Adrenal gland (tissue), 9 donors: ENCODE measurements at regions not wholly inside any gene's neighbourhood (a gene's known extent, or its start where the extent isn't known, plus 50 kb on each side); places are given as distances from the start of the nearest gene placed in this dataset.
A peak's percentile ranks its signal among the peaks of the same experiment; 100 is the strongest.

Source experiments
- DNase-seq, 7 donors: peaks; one replicate each; pipeline ENCODE4 v3.0.0-alpha.2; 2019 to 2020
- H3K27ac ChIP-seq, 5 donors: fragments of 200-600 bp; sonication (generic) in 4 of 5; 1 replicate in 3 of 5; 2 replicates in 2 of 5; pipeline versions ENCODE4 v1.5.1 to v1.8.0; 2016 to 2020; ENCODE audit warnings: mild to moderate bottlenecking in 1 of 5
- H3K27me3 ChIP-seq: fragments of 200-600 bp; 2 replicates; pipeline ENCODE4 v1.8.0; 2021
- H3K36me3 ChIP-seq, 2 donors: fragments of 200-600 bp; replicated peaks in 1 of 2; 1 replicate in 1 of 2; 2 replicates in 1 of 2; pipeline versions ENCODE4 v1.5.1 to v1.8.0; 2018 to 2022
- H3K4me1 ChIP-seq, 2 donors: fragments of 200-600 bp; replicated peaks in 1 of 2; 1 replicate in 1 of 2; 2 replicates in 1 of 2; pipeline versions ENCODE4 v1.5.1 to v1.8.0; 2018 to 2021
- H3K4me3 ChIP-seq, 4 donors: fragments of 200-600 bp; sonication (generic) in 3 of 4; one replicate each; pipeline ENCODE4 v1.5.1; 2016 to 2018
- H3K9me3 ChIP-seq, 3 donors: fragments of 200-600 bp; sonication (generic) in 1 of 3; replicated peaks in 1 of 3; 1 replicate in 2 of 3; 2 replicates in 1 of 3; pipeline versions ENCODE4 v1.5.1 to v1.8.0; 2016 to 2021
- POLR2A ChIP-seq, 2 donors: fragments of 450-650 bp; IDR thresholded peaks; one replicate each; pipeline ENCODE4 v1.6.1; 2017; ENCODE audit warnings: antibody characterized with exemption in 2 of 2, mild to moderate bottlenecking in 2 of 2, moderate library complexity in 1 of 2
- WGBS, 4 donors: extraction: QIAGEN DNeasy Blood & Tissue Kit in 2 of 4; methylation state at CpG; one replicate each; pipeline versions ENCODE4 v1.1.5 to v1.1.7; 2013 to 2017; 5-methylcytosine and 5-hydroxymethylcytosine counted together
- intact Hi-C, 2 donors: fragments of 100-400 bp; cut with DNase I; formaldehyde crosslinking; loops; one replicate each; pipeline versions ENCODE4 v1.14.1 to v1.15.0; 2022 to 2023
- TF ChIP-seq, protein P1 (sequence below), 6 experiments: fragments of 450-650 bp in 4 of 6; fragments of 200-600 bp in 2 of 6; sonication (generic) in 1 of 6; IDR thresholded peaks; 1 replicate in 5 of 6; 2 replicates in 1 of 6; pipeline versions ENCODE4 v1.5.1 to v1.8.0; 2016 to 2021; ENCODE audit warnings: antibody characterized with exemption in 6 of 6, mild to moderate bottlenecking in 2 of 6, moderate library complexity in 1 of 6
- donor health status: healthy with polysubstance abuse.
- donor health status: Bipolar disorder and iron deficiency.
- donor health status: DM: yes; HTN: yes; CAD: no.
- donor health status: DM: no; HTN: no; CAD: no.
- donor health status: DM: no; HTN: no; CAD: no.

DNA sequence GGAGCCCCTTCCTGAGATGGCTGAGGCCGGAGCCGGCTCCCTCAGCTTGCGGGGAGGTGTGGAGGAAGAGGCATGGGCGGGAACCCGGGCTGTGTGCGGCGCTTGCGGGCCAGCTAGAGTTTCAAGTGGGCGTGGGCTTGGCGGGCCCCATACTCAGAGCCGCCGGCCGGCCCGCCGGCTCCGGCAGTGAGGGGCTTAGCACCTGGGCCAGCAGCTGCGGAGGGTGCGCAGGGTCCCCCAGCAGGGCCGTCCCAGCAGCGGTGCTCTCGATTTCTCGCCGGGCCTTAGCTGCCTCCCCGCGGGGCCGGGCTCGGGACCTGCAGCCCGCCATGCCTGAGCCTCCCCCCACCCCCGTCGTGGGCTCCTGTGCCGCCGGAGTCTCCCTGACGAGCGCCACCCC is 67.9 kb upstream of the SLC28A3 start:
- intact Hi-C loops = loop anchor here (10.0 kb wide), 2 partner anchors 546 to 846 kb away; no protein-coding TSS in a partner anchor
- WGBS, 4 donors = 94 to 96% (median 94%) methylated on average over 3 to 34 of the region's 34 CpGs
- TF ChIP-seq, protein P1, sequence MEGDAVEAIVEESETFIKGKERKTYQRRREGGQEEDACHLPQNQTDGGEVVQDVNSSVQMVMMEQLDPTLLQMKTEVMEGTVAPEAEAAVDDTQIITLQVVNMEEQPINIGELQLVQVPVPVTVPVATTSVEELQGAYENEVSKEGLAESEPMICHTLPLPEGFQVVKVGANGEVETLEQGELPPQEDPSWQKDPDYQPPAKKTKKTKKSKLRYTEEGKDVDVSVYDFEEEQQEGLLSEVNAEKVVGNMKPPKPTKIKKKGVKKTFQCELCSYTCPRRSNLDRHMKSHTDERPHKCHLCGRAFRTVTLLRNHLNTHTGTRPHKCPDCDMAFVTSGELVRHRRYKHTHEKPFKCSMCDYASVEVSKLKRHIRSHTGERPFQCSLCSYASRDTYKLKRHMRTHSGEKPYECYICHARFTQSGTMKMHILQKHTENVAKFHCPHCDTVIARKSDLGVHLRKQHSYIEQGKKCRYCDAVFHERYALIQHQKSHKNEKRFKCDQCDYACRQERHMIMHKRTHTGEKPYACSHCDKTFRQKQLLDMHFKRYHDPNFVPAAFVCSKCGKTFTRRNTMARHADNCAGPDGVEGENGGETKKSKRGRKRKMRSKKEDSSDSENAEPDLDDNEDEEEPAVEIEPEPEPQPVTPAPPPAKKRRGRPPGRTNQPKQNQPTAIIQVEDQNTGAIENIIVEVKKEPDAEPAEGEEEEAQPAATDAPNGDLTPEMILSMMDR (IDR thresholded peaks at IDR 0.05) = no peak
- TF ChIP-seq POLR2A (IDR thresholded peaks at IDR 0.05) = no peak
- no peak for DNase-seq
- Histone ChIP-seq H3K9me3 (no peaks in the 10 kb centered on the region), H3K27ac (no peak overlapping the region), H3K4me3 (no peak overlapping the region), H3K4me1 (no peaks in the 10 kb centered on the region), H3K36me3 (no peaks in the 10 kb centered on the region), H3K27me3 (no peaks in the 10 kb centered on the region)

DNA sequence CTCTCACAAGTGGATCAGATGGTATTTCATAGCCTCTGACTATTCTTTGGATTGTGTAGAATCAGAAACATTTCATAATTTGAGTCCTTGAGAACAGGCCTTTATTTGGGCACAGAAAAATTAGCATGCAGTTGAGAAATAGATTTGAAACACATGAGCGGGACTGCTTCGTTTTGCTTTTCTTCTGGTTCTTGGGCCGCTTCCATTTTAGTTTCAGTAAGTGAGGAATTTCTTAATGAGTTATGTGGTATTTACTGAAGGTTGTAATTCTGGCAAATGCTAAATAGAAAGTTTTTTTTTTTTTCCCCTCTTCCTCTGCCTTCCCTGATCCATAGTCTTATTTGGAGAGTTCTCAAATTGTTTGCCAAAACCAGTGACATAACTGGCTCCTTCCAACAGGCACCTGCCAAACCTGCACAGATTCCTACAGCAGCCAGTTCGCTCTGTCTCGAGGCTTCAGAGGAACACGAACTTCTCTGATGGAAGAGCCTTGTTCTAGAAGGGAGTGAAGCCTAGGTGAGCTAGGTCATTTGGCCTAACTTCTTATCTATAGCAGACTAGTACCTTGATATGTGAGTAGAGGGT is 71.2 kb upstream of the SLC28A3 start:
- no peaks in the 10 kb centered on the region for H3K27me3 ChIP-seq
- H3K36me3 ChIP-seq = no peaks in the 10 kb centered on the region
- TF ChIP-seq, protein P1 (IDR thresholded peaks at IDR 0.05) = no peak
- TF ChIP-seq POLR2A (IDR thresholded peaks at IDR 0.05) = no peak
- no peaks in the 10 kb centered on the region for H3K9me3 ChIP-seq
- intact Hi-C loops = no loop called here
- peak overlapping the region in 1 of 5 donors; percentile 39 for H3K27ac ChIP-seq
- DNase-seq = peak in 1 of 7 donors; percentile 9
- 61 to 76% (median 72%) methylated on average over 6 of the region's 6 CpGs for WGBS, 4 donors
- no peak overlapping the region for H3K4me3 ChIP-seq
- H3K4me1 ChIP-seq = no peaks in the 10 kb centered on the region

DNA sequence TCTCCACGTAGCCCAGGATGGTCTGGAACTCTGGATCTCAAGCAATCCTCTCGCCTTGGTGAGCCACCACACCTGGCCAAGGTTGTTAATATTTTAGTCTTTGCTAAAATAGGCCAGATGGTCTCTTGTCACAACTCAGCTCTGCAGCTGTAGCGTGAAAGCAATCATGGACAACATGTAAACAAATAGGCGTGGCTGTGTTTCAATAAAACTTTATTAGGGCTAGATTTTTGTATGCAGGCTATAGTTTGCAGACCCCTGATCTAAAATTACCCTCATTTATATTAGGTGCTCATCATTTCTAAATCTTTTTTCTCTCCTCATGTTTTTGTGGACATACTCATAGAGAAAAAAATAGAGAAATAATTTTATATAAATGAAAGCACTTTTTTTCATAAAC is 72.1 kb upstream of the SLC28A3 start:
- Histone ChIP-seq H3K36me3 (no peaks in the 10 kb centered on the region), H3K27ac (no peak overlapping the region), H3K27me3 (no peaks in the 10 kb centered on the region), H3K4me3 (no peak overlapping the region), H3K4me1 (no peaks in the 10 kb centered on the region), H3K9me3 (no peaks in the 10 kb centered on the region)
- intact Hi-C loops = no loop called here
- TF ChIP-seq POLR2A (IDR thresholded peaks at IDR 0.05) = no peak
- TF ChIP-seq, protein P1 (IDR thresholded peaks at IDR 0.05) = no peak
- WGBS, 4 donors = 89 to 96% (median 94%) methylated on average over 4 of the region's 4 CpGs
- no peak for DNase-seq

DNA sequence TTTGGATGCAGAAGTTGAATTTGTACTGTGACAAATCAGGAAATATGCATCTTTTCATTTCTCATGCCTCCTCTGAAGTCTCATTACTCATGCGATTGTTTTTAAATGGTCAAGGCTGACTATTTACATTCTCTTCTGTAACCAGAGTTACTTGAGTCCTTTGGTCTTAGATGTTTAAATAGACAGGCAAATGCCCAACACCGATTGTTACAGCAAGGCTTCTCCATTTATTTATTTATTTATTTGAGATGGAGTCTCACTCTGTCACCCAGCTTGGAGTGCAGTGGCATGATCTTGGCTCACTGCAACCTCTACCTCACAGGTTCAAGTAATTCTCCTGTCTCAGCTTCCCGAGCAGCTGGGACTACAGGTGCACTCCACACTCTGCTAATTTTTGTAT is 72.7 kb upstream of the SLC28A3 start:
- intact Hi-C loops = no loop called here
- DNase-seq = no peak
- WGBS, 4 donors = 58 to 72% (median 67%) methylated on average over 3 of the region's 3 CpGs

More for the DNA sequence above, 72.7 kb upstream of the SLC28A3 start:
- Histone ChIP-seq H3K27ac (no peak overlapping the region), H3K27me3 (no peaks in the 10 kb centered on the region), H3K36me3 (no peaks in the 10 kb centered on the region), H3K4me3 (no peak overlapping the region), H3K4me1 (no peaks in the 10 kb centered on the region), H3K9me3 (no peaks in the 10 kb centered on the region)
- TF ChIP-seq, protein P1 (IDR thresholded peaks at IDR 0.05) = no peak
- TF ChIP-seq POLR2A (IDR thresholded peaks at IDR 0.05) = no peak
